ENCODE measurements at regions not wholly inside any gene's neighbourhood (a gene's known extent, or its start where the extent isn't known, plus 50 kb on each side); places are given as distances from the start of the nearest gene placed in this dataset.

DNA sequence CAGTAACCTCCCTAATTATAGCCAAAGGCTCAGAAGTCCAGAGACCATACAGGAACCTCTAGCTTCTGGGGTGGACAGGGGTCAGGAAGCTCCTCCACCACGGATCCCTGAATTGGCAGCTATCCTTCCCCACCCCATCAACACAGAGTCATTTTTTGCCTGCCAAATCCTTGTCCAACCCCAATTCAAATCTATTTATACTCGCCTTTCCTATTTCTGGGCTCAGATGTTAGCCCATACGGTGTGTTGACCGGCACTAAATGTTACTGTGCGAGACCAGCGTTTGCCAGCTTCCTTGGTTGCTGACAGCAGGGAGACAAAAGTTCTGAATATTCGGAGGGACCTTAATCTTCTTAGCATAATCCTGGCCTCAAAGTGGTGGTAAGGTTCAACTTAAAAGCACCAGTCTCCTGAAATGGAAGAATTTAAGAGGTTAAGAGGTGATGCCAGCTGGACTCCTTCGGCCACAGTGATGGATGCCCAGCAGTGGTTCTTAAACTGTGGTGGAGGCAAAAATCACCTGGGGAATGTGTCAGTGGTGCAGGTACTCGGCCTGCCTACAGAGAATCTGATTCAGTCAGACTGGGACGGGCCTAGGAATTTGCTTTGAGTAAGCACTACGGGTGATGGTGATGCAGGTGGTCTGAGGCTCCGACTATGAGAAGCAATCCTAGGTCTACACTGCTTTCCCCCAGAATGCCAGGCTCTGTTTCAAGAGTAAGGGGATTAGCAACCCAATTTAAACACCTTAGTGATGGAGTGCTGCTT is 204.8 kb upstream of the MEF2C start:
- Mint-ChIP-seq H3K27me3 (ENCODE audit: unreplicated experiment) (no peaks in the 10 kb centered on the region), H3K27ac (ENCODE audit: unreplicated experiment) (no peak overlapping the region), H3K4me3 (ENCODE audit: unreplicated experiment) (no peak overlapping the region), H3K9me3 (ENCODE audit: unreplicated experiment) (no peaks in the 10 kb centered on the region), H3K36me3 (ENCODE audit: unreplicated experiment) (no peaks in the 10 kb centered on the region), H3K4me1 (ENCODE audit: low read depth, unreplicated experiment) (no peaks in the 10 kb centered on the region)
- DNase-seq, result no peak
- TF ChIP-seq CTCF (IDR thresholded peaks at IDR 0.05; ENCODE audit: partially characterized antibody, unreplicated experiment), result no peak

DNA sequence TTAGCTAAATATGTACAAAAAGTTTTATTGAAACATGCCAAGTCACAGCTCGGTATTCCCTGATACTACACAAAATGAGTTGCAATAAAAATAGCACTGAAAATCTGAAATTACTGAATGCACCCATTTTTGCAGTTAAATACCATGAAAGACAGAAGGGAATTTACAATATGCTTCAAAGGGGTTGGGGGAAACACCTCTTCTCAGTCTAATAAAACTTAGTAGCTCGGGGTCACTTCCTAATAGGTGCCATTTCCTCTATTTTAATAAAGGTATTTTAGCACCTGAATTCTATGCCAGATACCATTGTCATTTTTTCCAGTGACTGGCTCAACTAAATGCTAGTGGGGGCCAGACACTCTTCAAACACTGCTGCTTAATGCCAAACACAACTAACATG is 204.1 kb upstream of the MEF2C start:
- Mint-ChIP-seq H3K4me3 (ENCODE audit: unreplicated experiment) (no peak overlapping the region), H3K36me3 (ENCODE audit: unreplicated experiment) (no peaks in the 10 kb centered on the region), H3K27me3 (ENCODE audit: unreplicated experiment) (no peaks in the 10 kb centered on the region), H3K27ac (ENCODE audit: unreplicated experiment) (no peak overlapping the region), H3K4me1 (ENCODE audit: low read depth, unreplicated experiment) (no peaks in the 10 kb centered on the region), H3K9me3 (ENCODE audit: unreplicated experiment) (no peaks in the 10 kb centered on the region)
- no peak for DNase-seq
- TF ChIP-seq CTCF (IDR thresholded peaks at IDR 0.05; ENCODE audit: partially characterized antibody, unreplicated experiment), result no peak

- Mint-ChIP-seq H3K4me1 (ENCODE audit: low read depth, unreplicated experiment) (no peaks in the 10 kb centered on the region), H3K36me3 (ENCODE audit: unreplicated experiment) (no peaks in the 10 kb centered on the region), H3K9me3 (ENCODE audit: unreplicated experiment) (no peaks in the 10 kb centered on the region), H3K4me3 (ENCODE audit: unreplicated experiment) (no peak overlapping the region), H3K27me3 (ENCODE audit: unreplicated experiment) (no peaks in the 10 kb centered on the region), H3K27ac (ENCODE audit: unreplicated experiment) (no peak overlapping the region)
- no peak for DNase-seq
- TF ChIP-seq CTCF (IDR thresholded peaks at IDR 0.05; ENCODE audit: partially characterized antibody, unreplicated experiment), result no peak
Observed at GRCh38 chr5:89086390-89087086, 203.6 kb upstream of the MEF2C start.

DNA sequence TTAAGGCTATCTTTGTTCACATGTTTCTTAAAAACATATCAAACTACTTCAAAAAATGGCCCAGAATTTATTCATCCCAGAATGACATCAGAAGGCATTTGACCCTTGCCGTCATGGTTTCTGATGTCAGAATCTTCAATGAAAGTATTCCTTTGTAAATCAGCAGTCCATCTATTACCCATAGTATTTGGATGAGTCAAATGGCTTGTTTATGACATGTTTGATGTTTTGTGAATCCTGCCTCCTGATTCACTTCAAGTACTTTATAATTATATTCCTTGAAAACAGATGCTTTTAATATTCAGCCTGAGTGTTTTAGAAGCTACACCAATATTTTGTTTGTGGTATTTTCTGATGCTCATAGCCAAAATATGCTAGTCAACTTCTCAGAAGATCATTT is 200.8 kb upstream of the MEF2C start:
- Mint-ChIP-seq H3K4me3 (ENCODE audit: unreplicated experiment) (no peak overlapping the region), H3K9me3 (ENCODE audit: unreplicated experiment) (no peaks in the 10 kb centered on the region), H3K4me1 (ENCODE audit: low read depth, unreplicated experiment) (no peaks in the 10 kb centered on the region), H3K27ac (ENCODE audit: unreplicated experiment) (no peak overlapping the region), H3K36me3 (ENCODE audit: unreplicated experiment) (no peaks in the 10 kb centered on the region), H3K27me3 (ENCODE audit: unreplicated experiment) (no peaks in the 10 kb centered on the region)
- TF ChIP-seq CTCF (IDR thresholded peaks at IDR 0.05; ENCODE audit: partially characterized antibody, unreplicated experiment), result no peak
- DNase-seq, result no peak

DNA sequence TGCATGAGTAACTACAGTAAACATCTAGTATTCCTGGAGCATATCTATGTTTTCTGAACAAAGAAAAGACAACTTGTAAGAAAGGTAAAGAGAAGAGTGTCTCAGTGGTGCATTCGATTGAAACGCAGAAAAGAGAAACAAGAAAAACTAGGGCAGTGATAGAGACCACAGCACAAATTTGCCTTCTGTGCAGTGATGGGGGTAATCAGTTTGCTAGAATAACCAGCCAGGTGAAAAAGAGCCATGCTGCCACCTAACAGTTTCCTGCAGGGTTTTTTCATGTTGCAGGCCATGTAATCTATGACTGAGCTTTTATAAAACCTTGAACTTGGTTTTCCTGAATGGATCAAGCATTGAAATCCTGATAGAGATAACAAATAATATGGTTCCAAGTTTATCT is 198.4 kb upstream of the MEF2C start:
- no peaks in the 10 kb centered on the region for H3K27me3 Mint-ChIP-seq (ENCODE audit: unreplicated experiment)
- no peaks in the 10 kb centered on the region for H3K36me3 Mint-ChIP-seq (ENCODE audit: unreplicated experiment)
- H3K4me1 Mint-ChIP-seq (ENCODE audit: low read depth, unreplicated experiment), result no peaks in the 10 kb centered on the region
- H3K4me3 Mint-ChIP-seq (ENCODE audit: unreplicated experiment), result no peak overlapping the region
- no peak overlapping the region for H3K27ac Mint-ChIP-seq (ENCODE audit: unreplicated experiment)
- no peak for TF ChIP-seq CTCF (IDR thresholded peaks at IDR 0.05; ENCODE audit: partially characterized antibody, unreplicated experiment)
- H3K9me3 Mint-ChIP-seq (ENCODE audit: unreplicated experiment), result no peaks in the 10 kb centered on the region
- DNase-seq, result no peak
